Hepatic stellate cell (primary cell): ENCODE measurements at regions not wholly inside any gene's neighbourhood (a gene's known extent, or its start where the extent isn't known, plus 50 kb on each side); places are given as distances from the start of the nearest gene placed in this dataset.
A peak's percentile ranks its signal among the peaks of the same experiment; 100 is the strongest.

Experiments used
- DNase-seq: peaks from one replicate; pipeline ENCODE4 v3.0.0; 2011; ENCODE audit warnings: low spot score

GRCh38 chr17:69900101-69900500 is 174.9 kb upstream of the KCNJ16 start:
- no peak for DNase-seq

- no peak for DNase-seq
Measured at GRCh38 chr17:69900829-69901228, 174.2 kb upstream of the KCNJ16 start.

- DNase-seq: no peak
Measured at GRCh38 chr17:69906306-69906705, 168.7 kb upstream of the KCNJ16 start.

GRCh38 chr17:69907132-69907847 is 167.7 kb upstream of the KCNJ16 start:
- DNase-seq: no peak

GRCh38 chr17:69908626-69909368 is 166.2 kb upstream of the KCNJ16 start:
- DNase-seq: no peak

GRCh38 chr17:69909389-69909788 is 165.6 kb upstream of the KCNJ16 start:
- DNase-seq: no peak

GRCh38 chr17:69912805-69913204 is 162.2 kb upstream of the KCNJ16 start:
- no peak for DNase-seq

- DNase-seq: peak; percentile 14
Measured at GRCh38 chr17:69913216-69913615, 161.8 kb upstream of the KCNJ16 start.

GRCh38 chr17:69913616-69914015 is 161.4 kb upstream of the KCNJ16 start:
- no peak for DNase-seq

- no peak for DNase-seq
Measured at GRCh38 chr17:69914520-69914919, 160.5 kb upstream of the KCNJ16 start.

- no peak for DNase-seq
Measured at GRCh38 chr17:69916761-69917160, 158.3 kb upstream of the KCNJ16 start.

GRCh38 chr17:69918164-69918563 is 156.9 kb upstream of the KCNJ16 start:
- no peak for DNase-seq

- no peak for DNase-seq
Measured at GRCh38 chr17:69919789-69920188, 155.2 kb upstream of the KCNJ16 start.

- DNase-seq: no peak
Measured at GRCh38 chr17:69921046-69921445, 154.0 kb upstream of the KCNJ16 start.

GRCh38 chr17:69928611-69929010 is 146.4 kb upstream of the KCNJ16 start:
- no peak for DNase-seq

- DNase-seq: no peak
Measured at GRCh38 chr17:69936996-69937395, 138.0 kb upstream of the KCNJ16 start.

- no peak for DNase-seq
Measured at GRCh38 chr17:69943058-69943457, 132.0 kb upstream of the KCNJ16 start.

- no peak for DNase-seq
Measured at GRCh38 chr17:69944406-69944805, 130.6 kb upstream of the KCNJ16 start.

GRCh38 chr17:69945698-69946185 is 129.3 kb upstream of the KCNJ16 start:
- DNase-seq: no peak

GRCh38 chr17:69947027-69947759 is 127.8 kb upstream of the KCNJ16 start:
- DNase-seq: no peak

- no peak for DNase-seq
Measured at GRCh38 chr17:69948406-69948805, 126.6 kb upstream of the KCNJ16 start.

GRCh38 chr17:69949496-69949895 is 125.5 kb upstream of the KCNJ16 start:
- no peak for DNase-seq
